Trophoblast cell (in vitro differentiated cells and primary cell): ENCODE measurements at regions not wholly inside any gene's neighbourhood (a gene's known extent, or its start where the extent isn't known, plus 50 kb on each side); places are given as distances from the start of the nearest gene placed in this dataset.

ENCODE experiments used
- DNase-seq, 2 donors: peaks; one replicate each; pipeline ENCODE4 v3.0.0-alpha.2; 2016
- H2AFZ ChIP-seq: 2 replicates; pipeline ENCODE4 v1.6.1; 2013; ENCODE audit warnings: low read length, moderate library complexity, mild to moderate bottlenecking; ENCODE audit not compliant: insufficient read depth, poor library complexity
- H2AK5ac ChIP-seq: 2 replicates; pipeline ENCODE4 v1.6.1; 2013; ENCODE audit warnings: mild to moderate bottlenecking, low read length
- H2BK120ac ChIP-seq: 2 replicates; pipeline ENCODE4 v1.6.1; 2013; ENCODE audit warnings: low read length, mild to moderate bottlenecking, moderate library complexity; ENCODE audit not compliant: insufficient read depth, poor library complexity
- H2BK12ac ChIP-seq: 2 replicates; pipeline ENCODE4 v1.6.1; 2013; ENCODE audit warnings: mild to moderate bottlenecking, low read length, moderate library complexity
- H2BK5ac ChIP-seq: 2 replicates; pipeline ENCODE4 v1.6.1; 2013; ENCODE audit warnings: low read length, low read depth, moderate library complexity, mild to moderate bottlenecking; ENCODE audit not compliant: poor library complexity
- H3K14ac ChIP-seq: 2 replicates; pipeline ENCODE4 v1.6.1; 2013; ENCODE audit warnings: mild to moderate bottlenecking, low read length
- H3K18ac ChIP-seq: 2 replicates; pipeline ENCODE4 v1.6.1; 2013; ENCODE audit warnings: mild to moderate bottlenecking, low read length
- H3K23ac ChIP-seq: 2 replicates; pipeline ENCODE4 v1.6.1; 2013; ENCODE audit warnings: low read length
- H3K27ac ChIP-seq: 2 replicates; pipeline ENCODE4 v1.5.1; 2013; ENCODE audit warnings: low read depth, mild to moderate bottlenecking, inconsistent platforms, low read length, moderate library complexity
- H3K27me3 ChIP-seq: 2 replicates; pipeline ENCODE4 v1.6.1; 2013; ENCODE audit warnings: inconsistent platforms, mild to moderate bottlenecking, low read length, moderate library complexity; ENCODE audit not compliant: insufficient read depth
- H3K36me3 ChIP-seq, 2 experiments: 1 replicate in 1 of 2; 2 replicates in 1 of 2; pipeline ENCODE4 v1.6.1; 2013; ENCODE audit warnings: low read length in 2 of 2, mild to moderate bottlenecking in 2 of 2, moderate library complexity in 1 of 2; ENCODE audit not compliant: insufficient read depth in 2 of 2, control insufficient read depth in 1 of 2
- H3K4ac ChIP-seq: 2 replicates; pipeline ENCODE4 v1.6.1; 2013; ENCODE audit warnings: low read depth, mild to moderate bottlenecking, low read length, moderate library complexity
- H3K4me1 ChIP-seq, 2 experiments: 1 replicate in 1 of 2; 2 replicates in 1 of 2; pipeline ENCODE4 v1.6.1; 2013; ENCODE audit warnings: low read length in 2 of 2, mild to moderate bottlenecking in 2 of 2, moderate library complexity in 1 of 2; ENCODE audit not compliant: insufficient read depth in 2 of 2, control insufficient read depth in 1 of 2
- H3K4me2 ChIP-seq: 2 replicates; pipeline ENCODE4 v1.6.1; 2013; ENCODE audit warnings: inconsistent platforms, mild to moderate bottlenecking, low read length, moderate library complexity
- H3K4me3 ChIP-seq: 2 replicates; pipeline ENCODE4 v1.5.1; 2013; ENCODE audit warnings: mild to moderate bottlenecking, low read depth, low read length, inconsistent platforms
- H3K79me1 ChIP-seq: one replicate; pipeline ENCODE4 v1.6.1; 2013; ENCODE audit warnings: low read length
- H3K79me2 ChIP-seq: 2 replicates; pipeline ENCODE4 v1.6.1; 2013; ENCODE audit warnings: low read length, mild to moderate bottlenecking; ENCODE audit not compliant: control insufficient read depth, insufficient read depth, poor library complexity
- H3K9ac ChIP-seq: 2 replicates; pipeline ENCODE4 v1.6.1; 2013; ENCODE audit warnings: mild to moderate bottlenecking, low read length
- H3K9me3 ChIP-seq: 2 replicates; pipeline ENCODE4 v1.6.1; 2013; ENCODE audit warnings: low read depth, mild to moderate bottlenecking, control low read depth, inconsistent platforms, low read length; ENCODE audit not compliant: insufficient read depth
- H4K12ac ChIP-seq: 2 replicates; pipeline ENCODE4 v1.6.1; 2013; ENCODE audit warnings: low read depth, mild to moderate bottlenecking, low read length, moderate library complexity
- H4K8ac ChIP-seq: 2 replicates; pipeline ENCODE4 v1.6.1; 2013; ENCODE audit warnings: low read depth, mild to moderate bottlenecking, low read length, moderate library complexity
- H4K91ac ChIP-seq: one replicate; pipeline ENCODE4 v1.6.1; 2013; ENCODE audit warnings: low read depth, mild to moderate bottlenecking, low read length, moderate library complexity
- WGBS: extraction: QIAGEN DNeasy Blood & Tissue Kit; methylation state at CpG from one replicate; pipeline ENCODE4 v1.1.7; 2013; ENCODE audit warnings: missing lambda C conversion rate; ENCODE audit not compliant: insufficient read length, insufficient coverage; ENCODE audit errors: extremely low coverage; 5-methylcytosine and 5-hydroxymethylcytosine counted together

DNA sequence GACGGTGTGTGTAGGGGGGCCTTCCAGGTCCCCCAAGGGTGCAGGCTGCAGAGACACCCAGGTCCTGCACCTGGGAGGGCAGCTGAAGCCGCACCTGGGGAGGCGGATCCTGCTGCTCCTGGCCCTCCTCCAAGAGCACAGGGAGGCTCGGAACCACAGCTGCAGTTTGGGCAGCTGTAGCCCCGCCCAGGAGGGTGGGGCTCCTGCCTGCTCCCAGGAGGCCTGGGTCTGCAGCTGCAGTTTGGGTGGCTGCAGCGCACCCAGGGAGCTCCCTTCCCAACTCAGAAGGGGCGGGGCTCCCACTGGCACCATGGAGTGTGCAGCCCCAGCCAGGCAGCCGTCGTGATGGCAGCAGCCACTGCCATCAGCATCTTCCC is 69.4 kb upstream of the NKD1 start:
- no peaks in the 10 kb centered on the region for H3K4me1 ChIP-seq
- H2AK5ac ChIP-seq = no peak overlapping the region
- no peaks in the 10 kb centered on the region for H3K79me1 ChIP-seq
- H3K4me3 ChIP-seq = no peak overlapping the region
- peaks cover 2% of the 10 kb centered on the region for H3K9me3 ChIP-seq
- H3K79me2 ChIP-seq = no peaks in the 10 kb centered on the region
- no CpG with 5 or more reads among the region's 9 CpGs for WGBS
- H3K36me3 ChIP-seq = no peaks in the 10 kb centered on the region
- no peak overlapping the region for H4K12ac ChIP-seq
- H3K14ac ChIP-seq = no peak overlapping the region
- H4K91ac ChIP-seq = no peak overlapping the region
- no peak overlapping the region for H2BK12ac ChIP-seq
- no peak overlapping the region for H4K8ac ChIP-seq
- no peak overlapping the region for H3K27ac ChIP-seq
- no peak overlapping the region for H2AFZ ChIP-seq
- H3K18ac ChIP-seq = no peak overlapping the region
- H3K23ac ChIP-seq = no peak overlapping the region
- no peak for DNase-seq
- no peak overlapping the region for H3K4ac ChIP-seq
- no peak overlapping the region for H3K4me2 ChIP-seq
- no peak overlapping the region for H3K9ac ChIP-seq
- no peaks in the 10 kb centered on the region for H3K27me3 ChIP-seq
- H2BK120ac ChIP-seq = no peak overlapping the region
- H2BK5ac ChIP-seq = no peak overlapping the region

DNA sequence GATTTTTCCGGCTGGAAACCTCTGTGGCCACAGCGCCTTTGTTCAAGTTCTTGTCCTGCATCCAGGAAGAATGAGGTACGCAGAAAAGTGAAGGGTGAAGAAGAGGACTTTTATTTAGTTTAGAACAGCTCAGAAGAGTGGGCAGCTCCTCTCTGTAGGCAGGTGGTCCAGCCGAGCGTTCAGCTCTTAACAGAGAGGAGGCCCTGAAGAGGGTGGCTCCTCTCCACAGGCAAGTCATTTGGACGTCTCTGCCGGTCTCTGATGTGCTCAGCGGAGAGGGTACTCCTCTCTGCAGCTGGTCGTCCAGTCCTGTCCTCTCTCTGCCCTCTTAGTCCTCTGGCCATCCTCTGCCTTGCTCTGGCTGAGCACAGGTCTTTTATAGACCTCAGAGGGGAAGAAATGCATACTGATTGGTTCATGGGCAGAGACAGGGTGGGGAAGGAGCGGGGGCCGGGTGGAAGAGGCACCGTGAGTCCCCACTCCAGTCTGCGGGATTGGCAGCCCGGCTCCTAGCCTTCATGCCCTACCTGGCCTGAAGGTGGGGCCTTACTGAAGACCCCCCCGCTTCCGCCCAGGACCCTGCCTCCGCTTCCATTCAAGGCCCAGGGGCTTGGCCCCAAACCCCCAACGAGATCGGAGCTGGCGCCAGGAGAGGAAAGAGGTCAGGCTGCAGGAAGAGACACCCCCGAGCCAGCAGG is 70.0 kb upstream of the NKD1 start:
- Histone ChIP-seq H3K23ac (no peak overlapping the region), H2BK12ac (no peak overlapping the region), H3K18ac (no peak overlapping the region), H3K27me3 (no peaks in the 10 kb centered on the region), H3K27ac (no peak overlapping the region), H3K9ac (no peak overlapping the region), H3K4me2 (no peak overlapping the region), H3K4me1 (no peaks in the 10 kb centered on the region), H2BK5ac (no peak overlapping the region), H3K4ac (no peak overlapping the region), H2AFZ (no peak overlapping the region), H4K91ac (no peak overlapping the region), H2BK120ac (no peak overlapping the region), H4K12ac (no peak overlapping the region), H3K79me1 (no peaks in the 10 kb centered on the region), H2AK5ac (no peak overlapping the region), H3K9me3 (peaks cover 2% of the 10 kb centered on the region), H3K14ac (no peak overlapping the region), H3K36me3 (no peaks in the 10 kb centered on the region), H3K4me3 (no peak overlapping the region), H3K79me2 (no peaks in the 10 kb centered on the region), H4K8ac (no peak overlapping the region)
- DNase-seq = no peak
- no CpG with 5 or more reads among the region's 21 CpGs for WGBS

DNA sequence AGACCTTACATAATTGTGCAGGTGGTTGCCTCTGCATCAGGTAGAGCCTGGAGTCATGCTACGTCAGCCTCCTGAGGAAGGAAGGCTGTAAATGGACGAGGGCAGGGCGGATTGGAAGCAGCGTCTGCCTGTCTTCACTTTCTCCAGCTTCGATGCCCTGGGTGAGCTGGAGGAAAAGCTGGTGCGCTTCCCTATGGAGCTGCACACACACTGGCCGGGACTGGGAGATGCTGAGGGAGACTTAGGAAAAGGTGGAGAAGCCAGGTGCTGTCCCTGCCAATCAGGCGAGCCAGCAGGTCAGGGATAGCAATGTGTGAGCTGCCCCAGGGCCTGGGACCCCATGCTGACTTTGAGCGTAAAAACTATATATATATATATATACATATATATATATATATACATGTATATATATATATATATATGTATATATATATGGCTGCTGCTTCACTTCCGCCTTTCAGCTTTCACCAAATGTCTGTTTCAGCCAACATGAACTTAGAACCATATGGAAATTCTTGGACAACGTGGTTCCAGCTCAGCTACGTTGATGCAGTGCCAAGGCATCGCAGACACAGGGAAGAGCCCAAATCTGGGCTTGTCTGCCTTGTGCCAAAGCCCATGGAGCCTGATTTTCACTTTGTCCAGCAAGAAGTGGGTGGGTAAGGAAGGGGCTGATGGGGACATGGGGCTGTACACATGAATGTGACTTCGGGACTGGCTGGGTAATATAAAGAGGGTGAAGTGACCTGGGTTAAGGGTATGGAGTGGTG is 71.5 kb upstream of the NKD1 start:
- no peak overlapping the region for H2AFZ ChIP-seq
- no peaks in the 10 kb centered on the region for H3K36me3 ChIP-seq
- no peak overlapping the region for H2AK5ac ChIP-seq
- no peak overlapping the region for H3K9ac ChIP-seq
- H3K27me3 ChIP-seq = no peaks in the 10 kb centered on the region
- H3K4me1 ChIP-seq = no peaks in the 10 kb centered on the region
- no peak overlapping the region for H3K27ac ChIP-seq
- no peak overlapping the region for H3K23ac ChIP-seq
- H3K14ac ChIP-seq = no peak overlapping the region
- no peaks in the 10 kb centered on the region for H3K79me2 ChIP-seq
- WGBS = no CpG with 5 or more reads among the region's 14 CpGs
- H3K4ac ChIP-seq = no peak overlapping the region
- peaks cover 2% of the 10 kb centered on the region for H3K9me3 ChIP-seq
- H3K4me2 ChIP-seq = no peak overlapping the region
- H4K8ac ChIP-seq = no peak overlapping the region
- no peak overlapping the region for H2BK120ac ChIP-seq
- H4K12ac ChIP-seq = no peak overlapping the region
- no peak overlapping the region for H2BK5ac ChIP-seq
- no peak overlapping the region for H4K91ac ChIP-seq
- no peak overlapping the region for H3K4me3 ChIP-seq
- no peaks in the 10 kb centered on the region for H3K79me1 ChIP-seq
- no peak for DNase-seq
- H3K18ac ChIP-seq = no peak overlapping the region
- H2BK12ac ChIP-seq = no peak overlapping the region

DNA sequence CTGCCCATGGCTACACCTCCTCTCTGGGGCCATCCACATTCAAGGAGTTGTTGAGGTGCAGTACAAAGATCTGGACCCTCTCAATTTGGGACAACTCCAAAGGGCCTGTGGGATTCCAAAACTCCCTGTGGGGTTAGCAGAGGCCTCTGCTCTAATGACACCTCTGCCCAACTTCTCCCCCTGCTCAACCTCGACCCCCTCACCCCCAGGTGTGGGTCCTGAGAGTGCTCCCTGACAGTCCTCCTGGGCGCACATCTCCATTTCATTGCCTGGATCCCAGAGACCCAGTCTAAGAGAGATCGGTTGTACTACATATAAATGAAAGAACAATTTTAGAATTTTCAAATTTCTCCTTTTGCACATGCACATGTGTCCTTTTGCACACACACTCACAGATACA is 73.0 kb upstream of the NKD1 start:
- no CpG with 5 or more reads among the region's 3 CpGs for WGBS
- no peak for DNase-seq

More for the DNA sequence above, 73.0 kb upstream of the NKD1 start:
- no peak overlapping the region for H3K4me2 ChIP-seq
- H3K27ac ChIP-seq = no peak overlapping the region
- H3K79me2 ChIP-seq = no peaks in the 10 kb centered on the region
- no peak overlapping the region for H3K14ac ChIP-seq
- no peak overlapping the region for H2AK5ac ChIP-seq
- no peak overlapping the region for H3K4me3 ChIP-seq
- no peak overlapping the region for H3K23ac ChIP-seq
- no peak overlapping the region for H4K8ac ChIP-seq
- H3K79me1 ChIP-seq = no peaks in the 10 kb centered on the region
- no peaks in the 10 kb centered on the region for H3K27me3 ChIP-seq
- H3K18ac ChIP-seq = no peak overlapping the region
- H2BK120ac ChIP-seq = no peak overlapping the region
- H3K4me1 ChIP-seq = no peaks in the 10 kb centered on the region
- H2AFZ ChIP-seq = no peak overlapping the region
- H4K91ac ChIP-seq = no peak overlapping the region
- H3K36me3 ChIP-seq = no peaks in the 10 kb centered on the region
- H2BK12ac ChIP-seq = no peak overlapping the region
- no peak overlapping the region for H2BK5ac ChIP-seq
- H3K9me3 ChIP-seq = peaks cover 2% of the 10 kb centered on the region
- no peak overlapping the region for H4K12ac ChIP-seq
- H3K9ac ChIP-seq = no peak overlapping the region
- no peak overlapping the region for H3K4ac ChIP-seq
